Neural cell (in vitro differentiated cells): ENCODE measurements at regions not wholly inside any gene's neighbourhood (a gene's known extent, or its start where the extent isn't known, plus 50 kb on each side); places are given as distances from the start of the nearest gene placed in this dataset.

Experiments used
- H2AFZ ChIP-seq: fragments of 200-600, 300-800 bp; sonication (generic), shearing (Covaris generic); 2 replicates; pipeline ENCODE4 v1.6.0; 2014; ENCODE audit warnings: low read depth, mild to moderate bottlenecking, antibody characterized with exemption, low read length, moderate library complexity
- H3F3A ChIP-seq: fragments of 200-600 bp; shearing (Covaris generic); 2 replicates; pipeline ENCODE4 v1.6.1; 2016; ENCODE audit warnings: mild to moderate bottlenecking, moderate library complexity, mixed read lengths, antibody characterized with exemption, low read length; ENCODE audit not compliant: insufficient read depth, poor library complexity, severe bottlenecking
- H3K27ac ChIP-seq: fragments of 200-600, 300-800 bp; sonication (generic), shearing (Covaris generic); 2 replicates; pipeline ENCODE4 v1.5.1; 2014; ENCODE audit warnings: mild to moderate bottlenecking, low read length, moderate library complexity
- H3K27me3 ChIP-seq: fragments of 300-800, 200-600 bp; sonication (generic), shearing (Covaris generic); 2 replicates; pipeline ENCODE4 v1.6.0; 2014; ENCODE audit warnings: mild to moderate bottlenecking, low read depth, low read length, moderate library complexity; ENCODE audit not compliant: insufficient read depth
- H3K36me3 ChIP-seq: fragments of 300-800, 200-600 bp; sonication (generic), shearing (Covaris generic); 2 replicates; pipeline ENCODE4 v1.5.1; 2014; ENCODE audit warnings: mild to moderate bottlenecking, antibody characterized with exemption, low read length, moderate library complexity; ENCODE audit not compliant: insufficient read depth
- H3K4me2 ChIP-seq: fragments of 300-800, 200-600 bp; sonication (generic), shearing (Covaris generic); 2 replicates; pipeline ENCODE4 v1.6.0; 2014; ENCODE audit warnings: mild to moderate bottlenecking, low read length
- H3K4me3 ChIP-seq: fragments of 300-800, 200-600 bp; sonication (generic), shearing (Covaris generic); 2 replicates; pipeline ENCODE4 v1.5.1; 2014; ENCODE audit warnings: mild to moderate bottlenecking, low read length, moderate library complexity
- H3K79me2 ChIP-seq: fragments of 200-600 bp; shearing (Covaris generic); replicated peaks from 2 replicates; pipeline ENCODE4 v1.6.0; 2014; ENCODE audit warnings: mild to moderate bottlenecking, low read length, moderate library complexity; ENCODE audit not compliant: insufficient read depth
- H3K9ac ChIP-seq: fragments of 300-800, 200-600 bp; sonication (generic), shearing (Covaris generic); 2 replicates; pipeline ENCODE4 v1.6.1; 2016; ENCODE audit warnings: mild to moderate bottlenecking, low read length, mixed read lengths
- H3K9me2 ChIP-seq: fragments of 200-600 bp; shearing (Covaris generic); 2 replicates; pipeline ENCODE4 v1.6.1; 2016; ENCODE audit warnings: mild to moderate bottlenecking, low read length, mixed read lengths; ENCODE audit not compliant: insufficient read depth
- H3K9me3 ChIP-seq: fragments of 200-600, 300-800 bp; sonication (generic), shearing (Covaris generic); 2 replicates; pipeline ENCODE4 v1.6.1; 2016; ENCODE audit warnings: mild to moderate bottlenecking, mixed run types, low read length, moderate library complexity, mixed read lengths
- H4K20me1 ChIP-seq: fragments of 200-600 bp; shearing (Covaris generic); 2 replicates; pipeline ENCODE4 v1.6.1; 2016; ENCODE audit warnings: mild to moderate bottlenecking, mixed run types; ENCODE audit not compliant: insufficient read depth
- EP300 ChIP-seq: fragments of 450-650 bp; conservative IDR thresholded peaks from 2 replicates; pipeline ENCODE4 v1.6.1; 2014; ENCODE audit warnings: antibody characterized with exemption, mild to moderate bottlenecking, moderate library complexity; ENCODE audit not compliant: poor library complexity, severe bottlenecking
- EZH2 ChIP-seq: fragments of 200-600, 300-800 bp; shearing (Covaris generic), sonication (generic); IDR thresholded peaks from 2 replicates; pipeline ENCODE4 v1.6.1; 2014; ENCODE audit warnings: antibody characterized with exemption, low read length, borderline replicate concordance, mild to moderate bottlenecking; ENCODE audit not compliant: insufficient read depth, poor library complexity, severe bottlenecking
- MXI1 ChIP-seq: fragments of 450-650 bp; conservative IDR thresholded peaks from 2 replicates; pipeline ENCODE4 v1.6.1; 2014; ENCODE audit warnings: antibody characterized with exemption, mild to moderate bottlenecking; ENCODE audit not compliant: poor library complexity, severe bottlenecking
- POLR2AphosphoS5 ChIP-seq: IDR thresholded peaks from 2 replicates; pipeline ENCODE4 v1.6.1; 2012
- RAD21 ChIP-seq: fragments of 450-650 bp; conservative IDR thresholded peaks from 2 replicates; pipeline ENCODE4 v1.6.1; 2014; ENCODE audit warnings: antibody characterized with exemption, mild to moderate bottlenecking, moderate library complexity
- SMC3 ChIP-seq: fragments of 450-650 bp; conservative IDR thresholded peaks from 2 replicates; pipeline ENCODE4 v1.6.1; 2014; ENCODE audit warnings: antibody characterized with exemption, mild to moderate bottlenecking, moderate library complexity; ENCODE audit not compliant: poor library complexity
- TAF1 ChIP-seq: IDR thresholded peaks from 2 replicates; pipeline ENCODE4 v1.6.1; 2012; ENCODE audit warnings: low read depth
- TF ChIP-seq, protein P1 (sequence below): IDR thresholded peaks from 2 replicates; pipeline ENCODE4 v1.6.1; 2012; ENCODE audit warnings: borderline replicate concordance
- TF ChIP-seq, protein P2 (sequence below): fragments of 450-650 bp; IDR thresholded peaks from 2 replicates; pipeline ENCODE4 v1.5.1; 2014; ENCODE audit warnings: antibody characterized with exemption, mild to moderate bottlenecking, moderate library complexity; ENCODE audit not compliant: poor library complexity, severe bottlenecking

DNA sequence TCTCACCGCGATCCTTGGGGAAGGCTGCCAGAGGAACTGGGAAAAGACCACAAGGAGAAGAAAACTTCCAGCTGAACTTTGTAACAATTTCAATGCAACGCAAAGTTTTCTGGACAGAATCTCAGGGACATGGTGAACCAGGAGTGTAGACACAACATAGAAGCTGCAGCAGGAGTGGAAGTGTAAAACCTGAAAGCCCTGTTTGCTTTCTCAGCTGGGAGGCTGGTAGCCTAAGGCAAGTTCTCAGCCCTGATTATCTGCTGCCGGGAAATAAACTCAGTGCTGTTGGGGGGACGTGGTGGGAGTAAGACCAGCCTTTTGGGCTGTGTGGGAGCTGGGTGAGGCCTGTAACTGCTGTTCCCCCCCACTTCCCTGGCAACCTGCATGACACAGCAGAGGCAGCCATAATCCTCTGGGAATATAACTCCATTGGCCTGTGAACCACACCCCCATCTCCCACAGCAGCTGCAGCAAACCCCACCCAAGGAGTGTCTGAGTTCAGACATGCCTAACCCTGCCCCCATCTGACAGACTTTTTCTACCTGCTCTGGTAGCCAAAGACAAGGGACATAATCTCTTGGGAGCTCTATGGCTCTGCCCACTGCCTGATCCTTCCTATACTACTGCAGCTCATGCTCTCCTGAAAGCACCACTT lies 106.7 kb downstream of the ZNF621 start:
- H3K27ac ChIP-seq, result no peak overlapping the region
- no peaks in the 10 kb centered on the region for H4K20me1 ChIP-seq
- TF ChIP-seq, protein P1, sequence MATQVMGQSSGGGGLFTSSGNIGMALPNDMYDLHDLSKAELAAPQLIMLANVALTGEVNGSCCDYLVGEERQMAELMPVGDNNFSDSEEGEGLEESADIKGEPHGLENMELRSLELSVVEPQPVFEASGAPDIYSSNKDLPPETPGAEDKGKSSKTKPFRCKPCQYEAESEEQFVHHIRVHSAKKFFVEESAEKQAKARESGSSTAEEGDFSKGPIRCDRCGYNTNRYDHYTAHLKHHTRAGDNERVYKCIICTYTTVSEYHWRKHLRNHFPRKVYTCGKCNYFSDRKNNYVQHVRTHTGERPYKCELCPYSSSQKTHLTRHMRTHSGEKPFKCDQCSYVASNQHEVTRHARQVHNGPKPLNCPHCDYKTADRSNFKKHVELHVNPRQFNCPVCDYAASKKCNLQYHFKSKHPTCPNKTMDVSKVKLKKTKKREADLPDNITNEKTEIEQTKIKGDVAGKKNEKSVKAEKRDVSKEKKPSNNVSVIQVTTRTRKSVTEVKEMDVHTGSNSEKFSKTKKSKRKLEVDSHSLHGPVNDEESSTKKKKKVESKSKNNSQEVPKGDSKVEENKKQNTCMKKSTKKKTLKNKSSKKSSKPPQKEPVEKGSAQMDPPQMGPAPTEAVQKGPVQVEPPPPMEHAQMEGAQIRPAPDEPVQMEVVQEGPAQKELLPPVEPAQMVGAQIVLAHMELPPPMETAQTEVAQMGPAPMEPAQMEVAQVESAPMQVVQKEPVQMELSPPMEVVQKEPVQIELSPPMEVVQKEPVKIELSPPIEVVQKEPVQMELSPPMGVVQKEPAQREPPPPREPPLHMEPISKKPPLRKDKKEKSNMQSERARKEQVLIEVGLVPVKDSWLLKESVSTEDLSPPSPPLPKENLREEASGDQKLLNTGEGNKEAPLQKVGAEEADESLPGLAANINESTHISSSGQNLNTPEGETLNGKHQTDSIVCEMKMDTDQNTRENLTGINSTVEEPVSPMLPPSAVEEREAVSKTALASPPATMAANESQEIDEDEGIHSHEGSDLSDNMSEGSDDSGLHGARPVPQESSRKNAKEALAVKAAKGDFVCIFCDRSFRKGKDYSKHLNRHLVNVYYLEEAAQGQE, result no peak
- H3K79me2 ChIP-seq, result no peaks in the 10 kb centered on the region
- H2AFZ ChIP-seq, result no peak overlapping the region
- H3K9me2 ChIP-seq, result no peaks in the 10 kb centered on the region
- no peaks in the 10 kb centered on the region for H3K9me3 ChIP-seq
- no peak overlapping the region for H3K9ac ChIP-seq
- no peaks in the 10 kb centered on the region for H3K36me3 ChIP-seq
- H3K27me3 ChIP-seq, result no peaks in the 10 kb centered on the region
- H3K4me2 ChIP-seq, result no peak overlapping the region
- H3F3A ChIP-seq, result no peaks in the 10 kb centered on the region
- H3K4me3 ChIP-seq, result no peak overlapping the region

DNA sequence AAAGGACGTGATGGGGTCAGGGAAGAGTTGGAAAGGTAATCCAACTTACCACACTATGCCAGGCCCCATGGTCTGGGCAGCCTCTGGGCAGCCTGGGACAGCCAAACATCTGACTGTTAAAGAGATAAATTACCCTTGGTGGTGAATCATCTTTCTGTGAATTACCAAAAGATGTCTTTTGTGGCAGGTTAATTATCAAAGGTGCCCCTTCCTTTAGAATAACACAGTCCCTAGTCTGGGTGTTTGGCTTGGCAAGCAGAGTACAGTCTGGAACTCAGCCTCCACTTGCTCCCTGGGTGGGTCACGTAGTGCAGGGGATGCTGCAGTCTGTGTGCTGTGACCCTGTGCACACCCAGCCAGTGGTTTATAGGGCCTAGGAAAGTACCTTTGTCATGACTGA lies 113.1 kb downstream of the ZNF621 start:
- Histone ChIP-seq H3K9me3 (no peaks in the 10 kb centered on the region), H2AFZ (no peak overlapping the region), H3K9ac (no peak overlapping the region), H3K4me2 (no peak overlapping the region), H3K9me2 (no peaks in the 10 kb centered on the region), H3K79me2 (no peaks in the 10 kb centered on the region), H3K4me3 (no peak overlapping the region), H4K20me1 (no peaks in the 10 kb centered on the region), H3K27me3 (no peaks in the 10 kb centered on the region), H3K27ac (no peak overlapping the region), H3K36me3 (no peaks in the 10 kb centered on the region), H3F3A (no peaks in the 10 kb centered on the region)
- TF ChIP-seq, protein P1, result no peak
- TF ChIP-seq EZH2 (no peak), POLR2AphosphoS5 (no peak), RAD21 (no peak), MXI1 (no peak), SMC3 (no peak), EP300 (no peak), TAF1 (no peak)
- TF ChIP-seq, protein P2, sequence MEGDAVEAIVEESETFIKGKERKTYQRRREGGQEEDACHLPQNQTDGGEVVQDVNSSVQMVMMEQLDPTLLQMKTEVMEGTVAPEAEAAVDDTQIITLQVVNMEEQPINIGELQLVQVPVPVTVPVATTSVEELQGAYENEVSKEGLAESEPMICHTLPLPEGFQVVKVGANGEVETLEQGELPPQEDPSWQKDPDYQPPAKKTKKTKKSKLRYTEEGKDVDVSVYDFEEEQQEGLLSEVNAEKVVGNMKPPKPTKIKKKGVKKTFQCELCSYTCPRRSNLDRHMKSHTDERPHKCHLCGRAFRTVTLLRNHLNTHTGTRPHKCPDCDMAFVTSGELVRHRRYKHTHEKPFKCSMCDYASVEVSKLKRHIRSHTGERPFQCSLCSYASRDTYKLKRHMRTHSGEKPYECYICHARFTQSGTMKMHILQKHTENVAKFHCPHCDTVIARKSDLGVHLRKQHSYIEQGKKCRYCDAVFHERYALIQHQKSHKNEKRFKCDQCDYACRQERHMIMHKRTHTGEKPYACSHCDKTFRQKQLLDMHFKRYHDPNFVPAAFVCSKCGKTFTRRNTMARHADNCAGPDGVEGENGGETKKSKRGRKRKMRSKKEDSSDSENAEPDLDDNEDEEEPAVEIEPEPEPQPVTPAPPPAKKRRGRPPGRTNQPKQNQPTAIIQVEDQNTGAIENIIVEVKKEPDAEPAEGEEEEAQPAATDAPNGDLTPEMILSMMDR, result no peak
